NT2/D1 (cell line): ENCODE measurements at regions not wholly inside any gene's neighbourhood (a gene's known extent, or its start where the extent isn't known, plus 50 kb on each side); places are given as distances from the start of the nearest gene placed in this dataset.

ENCODE experiments used
- YY1 ChIP-seq: IDR thresholded peaks from 2 replicates; pipeline ENCODE4 v1.6.1; 2011; ENCODE audit not compliant: insufficient read length, insufficient read depth
- ZNF274 ChIP-seq: IDR thresholded peaks from 2 replicates; pipeline ENCODE4 v1.6.1; 2011; ENCODE audit warnings: mild to moderate bottlenecking, low read depth, low read length

GRCh38 chr2:193847130-193847529 lies 1652.4 kb upstream of the TMEFF2 start:
- no peak for TF ChIP-seq ZNF274
- no peak for TF ChIP-seq YY1
